GM12873 (cell line): ENCODE measurements at regions not wholly inside any gene's neighbourhood (a gene's known extent, or its start where the extent isn't known, plus 50 kb on each side); places are given as distances from the start of the nearest gene placed in this dataset.

ENCODE experiments used
- CTCF ChIP-seq: IDR thresholded peaks from 2 replicates; pipeline ENCODE4 v1.5.1; 2012; ENCODE audit warnings: low read depth, mild to moderate bottlenecking, moderate library complexity, low read length, control low read depth; ENCODE audit not compliant: insufficient read depth; ENCODE audit errors: missing control alignments

DNA sequence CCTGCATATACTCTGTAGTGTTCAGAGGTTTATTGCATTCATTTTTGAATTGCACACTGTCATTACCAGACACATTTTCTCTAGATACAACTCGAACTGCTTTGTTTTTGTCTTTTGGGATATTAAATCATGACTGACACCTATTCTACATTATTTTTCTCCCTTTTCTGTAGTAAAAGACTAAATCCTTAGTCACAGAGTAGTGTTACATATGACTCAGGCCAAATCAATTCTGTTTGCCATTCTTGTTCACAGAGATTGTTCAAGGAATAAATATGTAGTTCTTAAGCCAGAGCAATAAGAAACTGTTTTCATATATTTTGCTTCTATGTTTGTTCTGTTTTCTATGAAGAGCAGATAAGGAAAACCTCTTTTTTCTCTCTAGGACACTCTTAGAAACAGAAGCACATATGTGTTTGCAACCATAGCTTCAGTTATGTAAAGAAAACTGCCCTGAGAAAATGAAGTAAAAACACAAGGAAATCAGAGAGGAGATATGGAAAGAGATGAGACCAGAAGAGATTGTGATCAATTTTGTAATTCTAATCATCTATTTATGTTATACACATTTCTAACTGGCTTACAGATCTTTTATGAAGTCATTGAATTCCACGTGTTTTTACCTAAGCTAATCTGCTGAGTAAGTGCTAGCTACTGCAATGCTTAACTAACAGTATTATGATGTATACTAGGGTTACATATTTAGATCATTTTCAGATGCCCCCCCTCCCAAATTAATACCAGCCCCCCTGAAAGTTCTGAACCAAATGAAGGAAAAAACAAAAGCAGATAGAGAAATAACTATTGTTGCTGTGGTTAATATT lies 1995.6 kb upstream of the CDH6 start:
- no peak for TF ChIP-seq CTCF

DNA sequence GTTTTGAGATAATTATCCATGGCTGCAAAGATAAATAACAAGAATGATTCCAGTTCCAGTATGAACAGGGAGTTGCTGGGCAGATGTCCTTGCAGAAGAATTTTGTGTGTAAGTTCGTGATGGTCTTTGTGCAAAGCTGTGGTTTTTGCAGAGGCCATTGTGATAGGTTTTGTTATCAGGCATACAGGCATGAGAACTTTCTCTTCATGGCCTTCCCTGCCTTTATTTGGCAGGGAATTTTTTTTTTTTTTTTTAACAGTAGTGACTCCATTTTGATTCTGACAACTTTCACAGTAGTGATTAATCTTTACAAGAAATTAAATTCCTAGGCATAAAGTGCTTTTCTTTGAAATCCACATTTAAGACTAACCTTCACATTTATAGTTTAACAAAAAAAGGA lies 1999.5 kb upstream of the CDH6 start:
- TF ChIP-seq CTCF = no peak

GRCh38 chr5:29185558-29185957 lies 2007.9 kb upstream of the CDH6 start:
- TF ChIP-seq CTCF = no peak

GRCh38 chr5:29175774-29176173 lies 2017.7 kb upstream of the CDH6 start:
- TF ChIP-seq CTCF = no peak

DNA sequence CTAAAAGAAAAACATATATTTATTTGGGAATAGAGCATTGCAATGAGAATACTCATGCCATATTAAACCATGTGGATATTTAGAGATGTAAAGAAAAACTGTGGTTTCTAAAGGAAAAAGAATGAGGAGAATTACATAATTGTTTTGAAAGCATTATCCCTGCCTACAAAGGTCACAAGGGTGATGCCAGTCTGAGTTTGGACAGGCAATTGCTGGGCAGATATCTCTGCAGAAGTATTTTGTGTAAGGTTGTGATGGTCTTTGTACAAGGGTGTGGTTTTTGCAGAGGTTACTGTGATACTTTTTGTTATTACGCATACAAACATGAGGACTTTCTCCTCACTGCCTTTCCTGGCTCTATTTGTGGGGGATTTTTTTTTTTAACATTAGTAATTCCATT lies 2022.9 kb upstream of the CDH6 start:
- no peak for TF ChIP-seq CTCF

GRCh38 chr5:29169886-29170285 lies 2023.6 kb upstream of the CDH6 start:
- no peak for TF ChIP-seq CTCF

DNA sequence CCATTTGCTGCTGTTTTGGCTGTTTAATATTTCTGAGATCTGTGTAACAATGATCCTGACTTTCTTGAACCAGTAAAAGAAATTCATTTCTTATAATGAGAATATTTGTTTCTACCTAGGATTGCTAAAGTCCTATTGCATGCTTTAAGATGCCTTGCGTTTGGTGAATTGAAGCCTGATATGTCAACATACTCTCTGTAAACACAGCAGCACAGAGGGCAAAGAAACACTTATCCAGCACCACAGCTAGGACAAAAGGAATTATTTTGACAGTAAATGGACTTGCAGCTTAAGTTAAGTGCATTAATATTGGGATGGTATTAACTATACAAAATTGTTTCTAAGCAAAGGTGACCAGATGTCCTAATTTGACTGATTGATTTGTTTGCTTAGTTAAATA lies 2031.2 kb upstream of the CDH6 start:
- no peak for TF ChIP-seq CTCF
